Adrenal gland (tissue), 9 donors: ENCODE measurements at regions not wholly inside any gene's neighbourhood (a gene's known extent, or its start where the extent isn't known, plus 50 kb on each side); places are given as distances from the start of the nearest gene placed in this dataset.

Experiments used
- DNase-seq, 7 donors: peaks; one replicate each; pipeline ENCODE4 v3.0.0-alpha.2; 2019 to 2020
- H3K27ac ChIP-seq, 5 donors: fragments of 200-600 bp; sonication (generic) in 4 of 5; 1 replicate in 3 of 5; 2 replicates in 2 of 5; pipeline versions ENCODE4 v1.5.1 to v1.8.0; 2016 to 2020; ENCODE audit warnings: mild to moderate bottlenecking in 1 of 5
- H3K27me3 ChIP-seq: fragments of 200-600 bp; 2 replicates; pipeline ENCODE4 v1.8.0; 2021
- H3K36me3 ChIP-seq, 2 donors: fragments of 200-600 bp; replicated peaks in 1 of 2; 1 replicate in 1 of 2; 2 replicates in 1 of 2; pipeline versions ENCODE4 v1.5.1 to v1.8.0; 2018 to 2022
- H3K4me1 ChIP-seq, 2 donors: fragments of 200-600 bp; replicated peaks in 1 of 2; 1 replicate in 1 of 2; 2 replicates in 1 of 2; pipeline versions ENCODE4 v1.5.1 to v1.8.0; 2018 to 2021
- H3K4me3 ChIP-seq, 4 donors: fragments of 200-600 bp; sonication (generic) in 3 of 4; one replicate each; pipeline ENCODE4 v1.5.1; 2016 to 2018
- H3K9me3 ChIP-seq, 3 donors: fragments of 200-600 bp; sonication (generic) in 1 of 3; replicated peaks in 1 of 3; 1 replicate in 2 of 3; 2 replicates in 1 of 3; pipeline versions ENCODE4 v1.5.1 to v1.8.0; 2016 to 2021
- POLR2A ChIP-seq, 2 donors: fragments of 450-650 bp; IDR thresholded peaks; one replicate each; pipeline ENCODE4 v1.6.1; 2017; ENCODE audit warnings: antibody characterized with exemption in 2 of 2, mild to moderate bottlenecking in 2 of 2, moderate library complexity in 1 of 2
- WGBS, 4 donors: extraction: QIAGEN DNeasy Blood & Tissue Kit in 2 of 4; methylation state at CpG; one replicate each; pipeline versions ENCODE4 v1.1.5 to v1.1.7; 2013 to 2017; 5-methylcytosine and 5-hydroxymethylcytosine counted together
- intact Hi-C, 2 donors: fragments of 100-400 bp; cut with DNase I; formaldehyde crosslinking; loops; one replicate each; pipeline versions ENCODE4 v1.14.1 to v1.15.0; 2022 to 2023
- TF ChIP-seq, protein P1 (sequence below), 6 experiments: fragments of 450-650 bp in 4 of 6; fragments of 200-600 bp in 2 of 6; sonication (generic) in 1 of 6; IDR thresholded peaks; 1 replicate in 5 of 6; 2 replicates in 1 of 6; pipeline versions ENCODE4 v1.5.1 to v1.8.0; 2016 to 2021; ENCODE audit warnings: antibody characterized with exemption in 6 of 6, mild to moderate bottlenecking in 2 of 6, moderate library complexity in 1 of 6
- donor health status: healthy with polysubstance abuse.
- donor health status: Bipolar disorder and iron deficiency.
- donor health status: DM: yes; HTN: yes; CAD: no.
- donor health status: DM: no; HTN: no; CAD: no.
- donor health status: DM: no; HTN: no; CAD: no.

DNA sequence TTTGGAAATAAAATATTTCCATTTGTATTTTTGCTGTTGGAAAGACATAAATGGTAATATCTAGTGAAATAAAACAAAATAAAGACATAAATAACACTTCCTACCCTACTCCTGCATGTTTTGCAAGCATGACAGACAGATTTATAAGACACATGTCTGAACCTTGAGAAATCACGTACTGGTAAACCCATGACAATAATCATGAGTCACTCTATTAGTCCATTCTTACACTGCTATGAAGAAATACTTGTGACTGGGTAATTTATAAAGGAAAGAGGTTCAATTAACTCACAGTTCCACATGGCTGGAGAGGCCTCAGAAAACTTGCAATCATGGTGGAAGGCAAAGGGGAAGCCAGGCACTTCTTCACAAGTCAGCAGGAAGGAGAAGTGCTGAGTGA, 942.2 kb downstream of the REEP3 start:
- DNase-seq, result no peak
- Histone ChIP-seq H3K36me3 (no peaks in the 10 kb centered on the region), H3K4me3 (no peak overlapping the region), H3K9me3 (no peaks in the 10 kb centered on the region), H3K27me3 (no peaks in the 10 kb centered on the region), H3K27ac (no peak overlapping the region), H3K4me1 (no peaks in the 10 kb centered on the region)
- 40 to 70% (median 50%) methylated on average over 1 of the region's 1 CpG for WGBS, 4 donors
- intact Hi-C loops, result no loop called here
- TF ChIP-seq, protein P1, sequence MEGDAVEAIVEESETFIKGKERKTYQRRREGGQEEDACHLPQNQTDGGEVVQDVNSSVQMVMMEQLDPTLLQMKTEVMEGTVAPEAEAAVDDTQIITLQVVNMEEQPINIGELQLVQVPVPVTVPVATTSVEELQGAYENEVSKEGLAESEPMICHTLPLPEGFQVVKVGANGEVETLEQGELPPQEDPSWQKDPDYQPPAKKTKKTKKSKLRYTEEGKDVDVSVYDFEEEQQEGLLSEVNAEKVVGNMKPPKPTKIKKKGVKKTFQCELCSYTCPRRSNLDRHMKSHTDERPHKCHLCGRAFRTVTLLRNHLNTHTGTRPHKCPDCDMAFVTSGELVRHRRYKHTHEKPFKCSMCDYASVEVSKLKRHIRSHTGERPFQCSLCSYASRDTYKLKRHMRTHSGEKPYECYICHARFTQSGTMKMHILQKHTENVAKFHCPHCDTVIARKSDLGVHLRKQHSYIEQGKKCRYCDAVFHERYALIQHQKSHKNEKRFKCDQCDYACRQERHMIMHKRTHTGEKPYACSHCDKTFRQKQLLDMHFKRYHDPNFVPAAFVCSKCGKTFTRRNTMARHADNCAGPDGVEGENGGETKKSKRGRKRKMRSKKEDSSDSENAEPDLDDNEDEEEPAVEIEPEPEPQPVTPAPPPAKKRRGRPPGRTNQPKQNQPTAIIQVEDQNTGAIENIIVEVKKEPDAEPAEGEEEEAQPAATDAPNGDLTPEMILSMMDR (IDR thresholded peaks at IDR 0.05), result no peak
- no peak for TF ChIP-seq POLR2A (IDR thresholded peaks at IDR 0.05)

- WGBS, 4 donors, result 57 to 68% (median 63%) methylated on average over 2 of the region's 2 CpGs
- H3K27ac ChIP-seq, result no peak overlapping the region
- H3K4me3 ChIP-seq, result no peak overlapping the region
- TF ChIP-seq POLR2A (IDR thresholded peaks at IDR 0.05), result no peak
- TF ChIP-seq, protein P1 (IDR thresholded peaks at IDR 0.05), result no peak
- no peaks in the 10 kb centered on the region for H3K4me1 ChIP-seq
- intact Hi-C loops, result no loop called here
- no peak for DNase-seq
- H3K9me3 ChIP-seq, result no peaks in the 10 kb centered on the region
- H3K27me3 ChIP-seq, result no peaks in the 10 kb centered on the region
- no peaks in the 10 kb centered on the region for H3K36me3 ChIP-seq
Measured at GRCh38 chr10:64465653-64466052, 944.5 kb downstream of the REEP3 start.

DNA sequence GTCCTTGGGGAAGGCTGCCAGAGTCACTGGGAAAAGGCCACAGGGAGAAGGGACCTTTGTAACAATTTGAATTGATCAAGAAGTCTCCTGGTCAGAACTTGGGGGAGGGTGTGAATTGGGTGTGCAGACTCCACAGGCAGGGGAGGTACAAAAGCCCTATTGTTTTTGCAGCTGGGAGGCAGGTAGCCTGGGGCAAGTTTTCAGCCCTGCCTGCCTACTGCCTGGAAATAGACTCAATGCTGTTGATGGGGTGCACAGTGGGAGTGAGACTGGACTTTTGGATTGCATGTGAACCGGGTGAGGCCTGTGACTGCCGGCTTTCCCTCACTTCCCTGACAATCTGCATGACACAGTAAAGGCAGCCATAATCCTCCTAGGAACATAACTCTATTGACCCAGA, 947.0 kb downstream of the REEP3 start:
- Histone ChIP-seq H3K9me3 (no peaks in the 10 kb centered on the region), H3K27me3 (no peaks in the 10 kb centered on the region), H3K27ac (no peak overlapping the region), H3K4me3 (no peak overlapping the region), H3K36me3 (no peaks in the 10 kb centered on the region), H3K4me1 (no peaks in the 10 kb centered on the region)
- 82 to 96% (median 86%) methylated on average over 2 of the region's 2 CpGs for WGBS, 4 donors
- TF ChIP-seq, protein P1 (IDR thresholded peaks at IDR 0.05), result no peak
- TF ChIP-seq POLR2A (IDR thresholded peaks at IDR 0.05), result no peak
- DNase-seq, result no peak
- intact Hi-C loops, result no loop called here

DNA sequence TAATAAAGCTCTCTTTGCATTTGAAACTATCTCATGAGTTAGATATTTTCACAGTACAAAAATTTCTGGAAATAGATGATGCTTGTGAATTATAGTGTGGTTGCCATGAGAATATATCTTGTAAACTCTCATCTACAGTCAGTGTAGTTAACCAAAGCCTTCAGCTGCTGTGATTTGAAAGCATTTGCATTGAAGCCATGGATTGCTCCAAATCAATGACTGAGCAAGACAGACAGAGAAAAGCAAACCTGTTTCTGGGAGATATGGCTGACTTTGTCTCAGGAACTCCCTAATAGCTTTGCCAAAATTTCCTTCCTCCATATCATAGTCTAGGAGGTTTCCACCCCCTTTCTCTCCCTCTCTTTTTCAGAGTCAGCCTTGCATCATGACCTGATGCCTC, 955.3 kb downstream of the REEP3 start:
- TF ChIP-seq, protein P1 (IDR thresholded peaks at IDR 0.05), result no peak
- TF ChIP-seq POLR2A (IDR thresholded peaks at IDR 0.05), result no peak
- no peak overlapping the region for H3K4me3 ChIP-seq
- no peaks in the 10 kb centered on the region for H3K36me3 ChIP-seq
- no peaks in the 10 kb centered on the region for H3K27me3 ChIP-seq
- no peak overlapping the region for H3K27ac ChIP-seq
- H3K4me1 ChIP-seq, result no peaks in the 10 kb centered on the region
- intact Hi-C loops, result no loop called here
- H3K9me3 ChIP-seq, result no peaks in the 10 kb centered on the region
- DNase-seq, result no peak
